ENCODE measurements at regions not wholly inside any gene's neighbourhood (a gene's known extent, or its start where the extent isn't known, plus 50 kb on each side); places are given as distances from the start of the nearest gene placed in this dataset.

DNA sequence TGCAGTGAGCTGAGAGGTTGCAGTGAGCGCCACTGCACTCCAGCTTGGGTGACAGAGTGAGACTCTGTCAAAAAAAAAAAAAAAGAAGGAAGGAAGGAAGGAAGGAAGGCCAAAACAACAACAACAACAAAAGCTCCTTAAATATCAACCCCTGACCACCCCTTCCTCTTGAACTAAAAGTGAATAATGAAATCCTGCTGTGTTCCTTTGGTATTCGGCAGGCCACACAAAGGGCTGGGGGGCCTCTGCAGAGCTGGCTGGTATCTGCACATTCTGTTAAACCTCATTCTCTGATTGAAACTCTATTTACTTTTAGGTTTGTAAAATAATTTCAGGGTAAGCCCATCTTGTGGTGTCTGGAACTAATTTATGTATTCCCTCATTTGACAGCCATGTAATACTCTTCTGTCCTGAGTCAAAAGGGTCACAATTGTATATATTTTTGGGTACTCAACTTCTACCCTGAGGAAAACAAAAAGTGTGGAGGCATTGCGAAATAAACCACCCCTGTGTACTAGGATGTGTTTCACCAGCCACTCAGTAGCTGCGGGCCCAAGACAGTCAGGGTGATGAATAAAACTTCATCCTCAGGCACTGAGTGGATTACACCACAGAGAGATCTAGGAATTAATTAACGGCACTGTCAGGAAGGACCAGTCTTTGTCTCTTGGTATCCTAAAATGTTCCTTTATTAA lies 446.4 kb upstream of the PFKP start:
- TF ChIP-seq TCF7L2 (IDR thresholded peaks at IDR 0.05; ENCODE audit: borderline replicate concordance, low read depth, low read length), result no peak
- TF ChIP-seq, protein P1, sequence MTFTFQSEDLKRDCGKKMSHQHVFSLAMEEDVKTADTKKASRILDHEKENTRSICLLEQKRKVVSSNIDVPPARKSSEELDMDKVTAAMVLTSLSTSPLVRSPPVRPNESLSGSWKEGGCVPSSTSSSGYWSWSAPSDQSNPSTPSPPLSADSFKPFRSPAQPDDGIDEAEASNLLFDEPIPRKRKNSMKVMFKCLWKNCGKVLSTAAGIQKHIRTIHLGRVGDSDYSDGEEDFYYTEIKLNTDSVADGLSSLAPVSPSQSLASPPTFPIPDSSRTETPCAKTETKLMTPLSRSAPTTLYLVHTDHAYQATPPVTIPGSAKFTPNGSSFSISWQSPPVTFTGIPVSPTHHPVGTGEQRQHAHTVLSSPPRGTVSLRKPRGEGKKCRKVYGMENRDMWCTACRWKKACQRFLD (tag by site-specific recombination; IDR thresholded peaks at IDR 0.05), result no peak
